Ishikawa (cell line): ENCODE measurements at regions not wholly inside any gene's neighbourhood (a gene's known extent, or its start where the extent isn't known, plus 50 kb on each side); places are given as distances from the start of the nearest gene placed in this dataset.

Source experiments
- CREB1 ChIP-seq: IDR thresholded peaks from 2 replicates; pipeline ENCODE4 v1.6.1; 2012; ENCODE audit warnings: low read depth
- TAF1 ChIP-seq: IDR thresholded peaks from 2 replicates; pipeline ENCODE4 v1.6.1; 2012; ENCODE audit warnings: low read depth, mild to moderate bottlenecking
- ZBTB7A ChIP-seq: IDR thresholded peaks from 2 replicates; pipeline ENCODE4 v1.6.1; 2012; ENCODE audit warnings: low read depth

DNA sequence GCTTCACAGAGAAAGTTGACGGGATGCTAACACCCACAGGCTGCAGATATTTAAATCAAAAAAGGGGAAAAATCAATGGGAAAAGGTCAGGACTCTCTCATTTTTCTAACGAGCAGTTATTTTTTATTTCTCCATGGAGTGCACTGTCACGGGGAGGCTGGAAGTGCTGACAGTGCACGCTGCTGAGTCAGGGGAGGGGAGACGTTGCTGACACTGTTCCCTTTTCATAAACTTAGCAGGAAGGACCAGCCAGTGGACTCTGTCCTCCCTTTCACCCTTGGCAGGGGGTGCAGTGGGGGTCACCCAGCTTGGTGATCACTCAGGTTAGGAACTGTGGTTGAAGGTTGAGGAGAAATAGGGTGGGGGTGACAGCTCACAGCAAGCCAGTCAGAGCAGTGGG, 65.6 kb upstream of the FUT8 start:
- no peak for TF ChIP-seq TAF1
- TF ChIP-seq CREB1, result no peak
- no peak for TF ChIP-seq ZBTB7A
